Common myeloid progenitor, CD34-positive (primary cell): ENCODE measurements at regions not wholly inside any gene's neighbourhood (a gene's known extent, or its start where the extent isn't known, plus 50 kb on each side); places are given as distances from the start of the nearest gene placed in this dataset.
"Not testable (repeated sequence)": the region's sequence is repeated elsewhere in the genome, so short reads cannot be mapped to it uniquely, and the experiment has no call there.

ENCODE experiments used
- CTCF ChIA-PET: fragments of 350-600 bp; sonication (Branson Sonifier 250); formaldehyde crosslinking; loops from one replicate; lab custom pipeline; 2021; ENCODE audit warnings: antibody characterized with exemption; lab: Charles Lee
- POLR2A ChIA-PET: fragments of 350-600 bp; sonication (Branson Sonifier 250); formaldehyde crosslinking; loops from one replicate; lab custom pipeline; 2021; ENCODE audit warnings: antibody characterized with exemption; lab: Charles Lee
- DNase-seq, 3 donors: peaks; one replicate each; pipeline versions ENCODE4 v3.0.0 to v3.0.0-alpha.2; 2013
- H3K27ac ChIP-seq, 2 experiments: 1 replicate in 1 of 2; 2 replicates in 1 of 2; pipeline ENCODE4 v1.7.0; 2013; ENCODE audit warnings: inconsistent platforms in 2 of 2, low read length in 2 of 2, mild to moderate bottlenecking in 2 of 2, low read depth in 1 of 2, moderate library complexity in 1 of 2; ENCODE audit not compliant: severe bottlenecking in 2 of 2, insufficient read depth in 1 of 2, poor library complexity in 1 of 2
- H3K27me3 ChIP-seq, 5 experiments: replicated peaks in 2 of 5; 1 replicate in 3 of 5; 2 replicates in 2 of 5; pipeline versions ENCODE4 v1.6.1 to v1.7.0; 2013; ENCODE audit warnings: low read length in 4 of 5, mild to moderate bottlenecking in 2 of 5, moderate library complexity in 2 of 5, inconsistent platforms in 1 of 5; ENCODE audit not compliant: insufficient read depth in 5 of 5, control insufficient read depth in 4 of 5
- H3K36me3 ChIP-seq, 4 experiments: 1 replicate in 2 of 4; 2 replicates in 2 of 4; pipeline versions ENCODE4 v1.6.1 to v1.7.0; 2013; ENCODE audit warnings: low read length in 3 of 4, control low read depth in 1 of 4, mild to moderate bottlenecking in 1 of 4; ENCODE audit not compliant: control insufficient read depth in 4 of 4, insufficient read depth in 4 of 4
- H3K4me1 ChIP-seq, 4 experiments: 1 replicate in 3 of 4; 2 replicates in 1 of 4; pipeline versions ENCODE4 v1.6.1 to v1.7.1; 2013; ENCODE audit warnings: low read length in 3 of 4, mild to moderate bottlenecking in 3 of 4, control low read depth in 1 of 4, inconsistent platforms in 1 of 4, moderate library complexity in 1 of 4; ENCODE audit not compliant: control insufficient read depth in 4 of 4, insufficient read depth in 4 of 4; ENCODE audit errors: control extremely low read depth in 1 of 4
- H3K4me3 ChIP-seq, 7 experiments: 1 replicate in 4 of 7; 2 replicates in 3 of 7; pipeline versions ENCODE4 v1.5.1 to v1.7.0; 2013; ENCODE audit warnings: mild to moderate bottlenecking in 7 of 7, low read length in 6 of 7, moderate library complexity in 6 of 7, inconsistent platforms in 2 of 7, low read depth in 2 of 7, control low read depth in 1 of 7; ENCODE audit not compliant: insufficient read depth in 4 of 7, control insufficient read depth in 1 of 7; ENCODE audit errors: extremely low read depth in 1 of 7
- H3K9me3 ChIP-seq, 5 experiments: 1 replicate in 4 of 5; 2 replicates in 1 of 5; pipeline versions ENCODE4 v1.6.1 to v1.7.1; 2013; ENCODE audit warnings: low read length in 4 of 5, mild to moderate bottlenecking in 2 of 5, inconsistent platforms in 1 of 5, low read depth in 1 of 5, moderate library complexity in 1 of 5; ENCODE audit not compliant: control insufficient read depth in 4 of 5, insufficient read depth in 2 of 5; ENCODE audit errors: control extremely low read depth in 1 of 5
- WGBS: methylation state at CpG from one replicate; pipeline ENCODE4 v1.1.5; 2013; ENCODE audit not compliant: insufficient coverage; 5-methylcytosine and 5-hydroxymethylcytosine counted together

DNA sequence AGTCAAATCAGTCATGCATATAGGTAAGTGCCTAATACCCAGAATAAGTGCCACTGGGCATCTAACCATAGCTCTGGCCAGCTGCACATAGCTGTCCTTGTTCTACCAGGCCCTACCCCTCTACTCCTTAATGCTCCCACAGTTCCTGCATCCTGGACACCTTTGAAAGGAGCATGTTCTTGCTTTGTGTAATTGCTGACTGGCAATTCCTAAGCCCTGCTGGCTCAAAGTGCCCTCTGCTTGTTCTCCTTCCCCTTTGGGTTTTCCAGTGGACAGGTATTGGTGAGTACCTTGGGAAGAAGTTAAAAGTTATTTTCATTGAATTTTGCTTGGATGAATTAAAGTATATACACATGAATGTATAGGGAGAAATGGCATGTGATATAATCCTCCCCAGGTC, 516.4 kb downstream of the ETNK1 start:
- Histone ChIP-seq H3K9me3 (peaks cover 0 to 12% (median 4%) of the 10 kb centered on the region in 5 experiments), H3K4me1 (no peaks in the 10 kb centered on the region), H3K27ac (no peak overlapping the region), H3K27me3 (no peaks in the 10 kb centered on the region), H3K4me3 (no peak overlapping the region), H3K36me3 (no peaks in the 10 kb centered on the region)
- DNase-seq, result no peak
- ChIA-PET CTCF (no interaction called here), POLR2A (no interaction called here)

DNA sequence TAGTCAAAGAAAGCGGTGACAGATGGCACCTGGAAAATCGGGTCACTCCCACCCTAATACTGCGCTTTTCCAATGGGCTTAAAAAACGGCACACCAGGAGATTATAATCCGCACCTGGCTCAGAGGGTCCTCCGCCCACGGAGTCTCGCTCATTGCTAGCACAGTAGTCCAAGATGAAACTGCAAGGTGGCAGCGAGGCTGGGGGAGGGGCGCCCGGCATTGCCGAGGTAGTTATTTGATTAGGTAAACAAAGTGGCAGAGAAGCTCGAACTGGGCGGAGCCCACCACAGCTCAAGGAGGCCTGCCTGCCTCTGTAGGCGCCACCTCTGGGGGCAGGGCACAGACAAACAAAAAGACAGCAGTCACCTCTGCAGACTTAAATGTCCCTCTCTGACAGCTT, 521.1 kb downstream of the ETNK1 start:
- DNase-seq, H3K4me1 ChIP-seq, H3K27ac ChIP-seq, H3K4me3 ChIP-seq, H3K36me3 ChIP-seq, H3K27me3 ChIP-seq, POLR2A ChIA-PET, CTCF ChIA-PET: not testable (repeated sequence)
- 97% methylated on average over 15 of the region's 15 CpGs for WGBS
- peaks cover 0 to 12% (median 4%) of the 10 kb centered on the region in 5 experiments for H3K9me3 ChIP-seq

DNA sequence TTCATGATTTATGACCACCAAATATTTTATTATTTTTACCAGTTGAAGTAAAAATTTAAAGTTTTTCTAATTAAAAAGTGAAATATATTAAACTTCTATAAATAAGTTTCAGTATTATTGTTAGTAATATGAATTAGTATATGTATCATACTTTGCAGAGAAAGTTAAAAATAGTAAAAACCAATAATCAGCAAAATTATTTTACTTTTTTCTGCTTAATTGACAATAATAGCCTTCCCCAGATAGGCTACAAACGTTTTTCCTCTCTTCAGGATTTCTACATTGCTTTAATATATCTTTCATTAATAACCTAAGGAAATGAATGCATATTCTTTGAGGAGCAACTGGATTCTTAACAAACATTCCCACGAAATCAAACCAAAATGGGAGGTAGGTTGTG, 543.5 kb downstream of the ETNK1 start:
- CTCF ChIA-PET, result interaction anchor here (0.7 kb wide), 1 partner anchor 88 kb away, joined by 3 read pairs; no protein-coding TSS in a partner anchor
- Histone ChIP-seq H3K36me3 (no peaks in the 10 kb centered on the region), H3K27me3 (no peaks in the 10 kb centered on the region), H3K4me3 (no peak overlapping the region), H3K27ac (no peak overlapping the region), H3K4me1 (no peaks in the 10 kb centered on the region), H3K9me3 (peaks cover 0 to 6% (median 2%) of the 10 kb centered on the region in 5 experiments)
- no peak for DNase-seq
- no CpG with 5 or more reads among the region's 2 CpGs for WGBS
- POLR2A ChIA-PET, result no interaction called here

DNA sequence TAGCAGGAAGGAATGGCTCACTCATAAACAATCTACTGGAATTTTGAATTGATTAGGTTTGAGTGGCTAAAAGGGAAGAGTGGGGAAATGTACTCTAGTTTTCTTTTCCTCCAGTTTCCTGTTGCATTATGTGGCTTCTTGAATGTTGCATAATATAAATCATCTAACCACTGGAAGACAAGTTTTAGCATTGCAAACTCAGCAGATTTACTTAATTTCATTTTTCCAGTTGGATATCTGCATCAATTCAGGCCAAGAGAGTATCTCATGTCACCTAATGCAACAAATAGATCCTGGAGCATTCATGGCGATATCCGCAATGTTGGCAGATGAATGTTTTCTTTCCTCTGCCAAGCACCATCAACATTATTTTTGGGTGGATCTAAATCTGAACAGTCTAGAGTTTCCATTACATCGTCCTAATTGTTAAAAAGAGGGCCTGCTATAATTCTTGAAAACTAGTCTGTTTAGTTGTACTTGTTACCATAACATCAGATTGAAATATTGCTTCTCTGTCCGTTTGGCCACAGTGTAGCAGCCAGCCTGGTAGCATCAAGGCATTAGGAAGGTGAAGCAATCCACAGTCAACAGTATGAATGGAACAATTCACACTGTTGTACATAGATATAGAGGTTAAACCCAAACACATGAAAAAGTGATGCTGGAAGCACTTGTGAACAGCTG, 544.2 kb downstream of the ETNK1 start:
- Histone ChIP-seq H3K27ac (no peak overlapping the region), H3K36me3 (no peaks in the 10 kb centered on the region), H3K4me3 (no peak overlapping the region), H3K4me1 (no peaks in the 10 kb centered on the region), H3K9me3 (peaks cover 0 to 6% (median 2%) of the 10 kb centered on the region in 5 experiments), H3K27me3 (no peaks in the 10 kb centered on the region)
- 100% methylated on average over 2 of the region's 4 CpGs for WGBS
- ChIA-PET CTCF (no interaction called here), POLR2A (no interaction called here)
- DNase-seq, result no peak

DNA sequence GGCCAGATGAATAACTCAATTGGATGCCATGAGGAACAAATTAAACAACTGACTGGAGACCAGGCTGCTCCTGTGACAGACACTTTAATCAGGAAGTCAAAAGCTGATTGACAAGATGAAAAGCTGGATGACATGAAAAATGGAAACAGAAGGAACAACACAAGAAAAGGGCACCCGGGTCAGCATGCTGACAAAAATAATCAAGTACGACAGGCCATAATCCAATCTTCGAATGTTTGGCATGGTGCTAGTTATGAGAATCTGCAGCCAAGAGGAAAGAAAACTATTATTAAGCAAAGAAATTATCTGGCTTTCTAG, 544.7 kb downstream of the ETNK1 start:
- CTCF ChIA-PET, result interaction anchor here (0.7 kb wide), 1 partner anchor 18 kb away, joined by 3 read pairs; no protein-coding TSS in a partner anchor
- Histone ChIP-seq H3K36me3 (no peaks in the 10 kb centered on the region), H3K9me3 (peaks cover 0 to 6% (median 2%) of the 10 kb centered on the region in 5 experiments), H3K4me3 (no peak overlapping the region), H3K4me1 (no peaks in the 10 kb centered on the region), H3K27me3 (no peaks in the 10 kb centered on the region), H3K27ac (no peak overlapping the region)
- POLR2A ChIA-PET, result no interaction called here
- WGBS, result 100% methylated on average over 1 of the region's 3 CpGs
- DNase-seq, result no peak

DNA sequence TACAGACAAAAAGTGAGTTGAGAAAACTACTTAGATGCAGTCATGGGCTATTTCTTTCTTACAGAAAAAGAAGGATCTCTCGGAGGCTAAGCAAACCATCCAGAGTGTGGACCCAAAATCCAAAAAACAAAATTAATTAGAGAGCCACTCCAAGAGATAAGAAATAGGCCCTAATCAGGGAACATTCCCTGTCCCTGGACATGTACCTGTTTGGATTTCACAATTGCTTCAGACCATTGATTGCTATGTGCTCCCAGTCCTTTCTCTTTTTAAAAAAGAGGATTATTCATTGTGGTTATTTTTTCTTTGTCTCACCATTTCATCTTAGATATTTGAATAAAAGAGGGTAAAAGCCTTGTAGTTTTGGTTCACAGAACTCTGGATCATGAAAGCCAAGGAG, 549.9 kb downstream of the ETNK1 start:
- Histone ChIP-seq H3K4me3 (no peak overlapping the region), H3K4me1 (no peaks in the 10 kb centered on the region), H3K27ac (no peak overlapping the region), H3K27me3 (no peaks in the 10 kb centered on the region), H3K9me3 (peaks cover 0 to 2% (median 0%) of the 10 kb centered on the region in 5 experiments), H3K36me3 (no peaks in the 10 kb centered on the region)
- DNase-seq, result no peak
- WGBS, result no CpG with 5 or more reads among the region's 1 CpG
- CTCF ChIA-PET, result no interaction called here
- POLR2A ChIA-PET, result no interaction called here

DNA sequence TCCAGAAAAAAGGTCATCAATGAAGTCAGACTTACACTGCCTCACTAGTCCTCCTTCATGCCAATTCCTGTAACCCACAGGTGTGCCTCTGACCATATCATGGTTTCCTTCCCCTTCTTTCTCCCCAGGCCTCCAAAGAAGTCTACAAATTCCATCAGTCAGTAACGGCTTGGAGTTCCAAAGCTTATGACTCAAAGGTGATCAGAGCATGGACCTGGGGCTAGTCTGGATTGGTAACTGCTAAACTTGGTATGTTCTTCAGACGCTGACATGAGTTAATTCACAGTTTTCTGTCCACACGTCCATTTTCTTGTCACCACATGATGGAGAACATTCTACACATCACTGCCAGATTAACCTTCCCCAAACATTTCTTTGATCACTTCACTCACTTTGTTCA, 560.4 kb downstream of the ETNK1 start:
- no peaks in the 10 kb centered on the region for H3K4me1 ChIP-seq
- WGBS, result 94% methylated on average over 2 of the region's 3 CpGs
- H3K4me3 ChIP-seq, result no peak overlapping the region
- ChIA-PET CTCF (no interaction called here), POLR2A (no interaction called here)
- no peaks in the 10 kb centered on the region for H3K36me3 ChIP-seq
- H3K27ac ChIP-seq, result no peak overlapping the region
- H3K9me3 ChIP-seq, result no peaks in the 10 kb centered on the region
- no peaks in the 10 kb centered on the region for H3K27me3 ChIP-seq
- no peak for DNase-seq
